Tibial nerve (tissue), 4 donors: ENCODE measurements at regions not wholly inside any gene's neighbourhood (a gene's known extent, or its start where the extent isn't known, plus 50 kb on each side); places are given as distances from the start of the nearest gene placed in this dataset.

Experiments
- CTCF ChIP-seq, 5 experiments: fragments of 200-600 bp in 3 of 5; fragments of 450-650 bp in 2 of 5; sonication (generic) in 3 of 5; IDR thresholded peaks; one replicate each; pipeline ENCODE4 v1.5.1; 2016 to 2019; ENCODE audit warnings: antibody characterized with exemption in 5 of 5, mild to moderate bottlenecking in 3 of 5, moderate library complexity in 2 of 5
- EP300 ChIP-seq, 2 donors: sonication (generic); formaldehyde crosslinking; IDR thresholded peaks; one replicate each; pipeline ENCODE4 v1.6.1; 2017; ENCODE audit warnings: antibody characterized with exemption in 2 of 2, mild to moderate bottlenecking in 1 of 2
- POLR2A ChIP-seq, 2 donors: fragments of 450-650 bp; IDR thresholded peaks; one replicate each; pipeline ENCODE4 v1.6.1; 2017; ENCODE audit warnings: antibody characterized with exemption in 2 of 2, mild to moderate bottlenecking in 2 of 2, moderate library complexity in 2 of 2

- TF ChIP-seq CTCF (IDR thresholded peaks at IDR 0.05) (no peak), POLR2A (IDR thresholded peaks at IDR 0.05) (no peak), EP300 (IDR thresholded peaks at IDR 0.05) (no peak)
Observed at GRCh38 chr11:29258411-29258810, 758.4 kb downstream of the KCNA4 start.
